ENCODE measurements at regions not wholly inside any gene's neighbourhood (a gene's known extent, or its start where the extent isn't known, plus 50 kb on each side); places are given as distances from the start of the nearest gene placed in this dataset.

- Histone ChIP-seq H2AFZ (ENCODE audit: low read depth, low read length, severe bottlenecking) (no peak overlapping the region), H3K9ac (ENCODE audit: low read length) (no peak overlapping the region), H3K9me3 (ENCODE audit: insufficient read depth, low read length) (no peaks in the 10 kb centered on the region), H3K4me2 (ENCODE audit: low read depth, low read length, poor library complexity, severe bottlenecking) (no peak overlapping the region), H3F3A (ENCODE audit: insufficient read depth) (no peaks in the 10 kb centered on the region), H3K36me3 (ENCODE audit: low read length) (no peaks in the 10 kb centered on the region), H4K20me1 (ENCODE audit: low read depth, low read length) (no peaks in the 10 kb centered on the region), H3K27me3 (ENCODE audit: low read length) (no peaks in the 10 kb centered on the region), H3K27ac (ENCODE audit: low read depth, low read length) (no peak overlapping the region), H3K9me2 (replicated peaks; ENCODE audit: insufficient read depth, low read length) (no peaks in the 10 kb centered on the region), H3K4me3 (ENCODE audit: insufficient read depth, low read length, poor library complexity, severe bottlenecking) (no peak overlapping the region), H3K79me2 (ENCODE audit: insufficient read depth, low read length) (no peaks in the 10 kb centered on the region)
- TF ChIP-seq EZH2phosphoT487 (conservative IDR thresholded peaks at IDR 0.05; ENCODE audit: low read length) (no peak), CTCF (IDR thresholded peaks at IDR 0.05; ENCODE audit: insufficient read depth, low read length, poor library complexity, severe bottlenecking) (no peak)
Observed at GRCh38 chr6:139765825-139766285, 391.4 kb upstream of the CITED2 start.

- TF ChIP-seq CTCF (IDR thresholded peaks at IDR 0.05; ENCODE audit: insufficient read depth, low read length, poor library complexity, severe bottlenecking): no peak
- no peak for TF ChIP-seq EZH2phosphoT487 (conservative IDR thresholded peaks at IDR 0.05; ENCODE audit: low read length)
- Histone ChIP-seq H3K9me2 (replicated peaks; ENCODE audit: insufficient read depth, low read length) (no peaks in the 10 kb centered on the region), H3F3A (ENCODE audit: insufficient read depth) (no peaks in the 10 kb centered on the region), H3K4me2 (ENCODE audit: low read depth, low read length, poor library complexity, severe bottlenecking) (no peak overlapping the region), H3K79me2 (ENCODE audit: insufficient read depth, low read length) (no peaks in the 10 kb centered on the region), H3K36me3 (ENCODE audit: low read length) (no peaks in the 10 kb centered on the region), H3K27ac (ENCODE audit: low read depth, low read length) (no peak overlapping the region), H3K9me3 (ENCODE audit: insufficient read depth, low read length) (no peaks in the 10 kb centered on the region), H3K27me3 (ENCODE audit: low read length) (no peaks in the 10 kb centered on the region), H3K9ac (ENCODE audit: low read length) (no peak overlapping the region), H4K20me1 (ENCODE audit: low read depth, low read length) (no peaks in the 10 kb centered on the region), H2AFZ (ENCODE audit: low read depth, low read length, severe bottlenecking) (no peak overlapping the region), H3K4me3 (ENCODE audit: insufficient read depth, low read length, poor library complexity, severe bottlenecking) (no peak overlapping the region)
Observed at GRCh38 chr6:139764498-139764986, 390.1 kb upstream of the CITED2 start.

GRCh38 chr6:139763468-139764210 lies 389.2 kb upstream of the CITED2 start:
- H3K36me3 ChIP-seq (ENCODE audit: low read length): no peaks in the 10 kb centered on the region
- no peaks in the 10 kb centered on the region for H3K79me2 ChIP-seq (ENCODE audit: insufficient read depth, low read length)
- TF ChIP-seq EZH2phosphoT487 (conservative IDR thresholded peaks at IDR 0.05; ENCODE audit: low read length) (no peak), CTCF (IDR thresholded peaks at IDR 0.05; ENCODE audit: insufficient read depth, low read length, poor library complexity, severe bottlenecking) (no peak)
- H3K9me2 ChIP-seq (replicated peaks; ENCODE audit: insufficient read depth, low read length): no peaks in the 10 kb centered on the region
- H2AFZ ChIP-seq (ENCODE audit: low read depth, low read length, severe bottlenecking): no peak overlapping the region
- H3K9ac ChIP-seq (ENCODE audit: low read length): no peak overlapping the region
- H3K9me3 ChIP-seq (ENCODE audit: insufficient read depth, low read length): no peaks in the 10 kb centered on the region
- no peaks in the 10 kb centered on the region for H4K20me1 ChIP-seq (ENCODE audit: low read depth, low read length)
- no peak overlapping the region for H3K4me3 ChIP-seq (ENCODE audit: insufficient read depth, low read length, poor library complexity, severe bottlenecking)
- H3K4me2 ChIP-seq (ENCODE audit: low read depth, low read length, poor library complexity, severe bottlenecking): no peak overlapping the region
- no peaks in the 10 kb centered on the region for H3F3A ChIP-seq (ENCODE audit: insufficient read depth)
- H3K27me3 ChIP-seq (ENCODE audit: low read length): no peaks in the 10 kb centered on the region
- no peak overlapping the region for H3K27ac ChIP-seq (ENCODE audit: low read depth, low read length)
